ENCODE measurements at regions not wholly inside any gene's neighbourhood (a gene's known extent, or its start where the extent isn't known, plus 50 kb on each side); places are given as distances from the start of the nearest gene placed in this dataset.

DNA sequence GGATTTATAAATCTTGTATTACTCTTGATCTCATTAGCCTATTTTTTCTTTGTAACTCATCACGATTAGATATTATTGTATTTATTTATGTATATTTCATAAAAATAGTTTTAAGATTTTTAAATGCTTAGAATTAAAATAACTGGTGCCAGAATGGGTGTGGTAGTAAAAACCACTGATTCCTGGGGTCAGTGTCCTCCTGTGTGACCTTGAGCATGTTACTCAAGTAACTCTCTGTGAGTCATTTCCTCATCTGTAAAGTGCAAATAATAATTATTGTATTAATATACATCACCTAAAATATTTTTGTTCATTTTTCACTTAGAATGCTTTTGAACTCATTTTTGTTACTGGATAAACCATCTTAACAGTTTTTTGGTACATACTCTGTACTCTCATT lies 91.3 kb upstream of the TMEM229A start:
- Mint-ChIP-seq H3K27ac (ENCODE audit: unreplicated experiment) (no peak overlapping the region), H3K27me3 (ENCODE audit: unreplicated experiment) (no peaks in the 10 kb centered on the region), H3K4me3 (ENCODE audit: unreplicated experiment) (no peak overlapping the region), H3K36me3 (ENCODE audit: unreplicated experiment) (no peaks in the 10 kb centered on the region), H3K9me3 (ENCODE audit: unreplicated experiment) (no peaks in the 10 kb centered on the region), H3K4me1 (ENCODE audit: unreplicated experiment) (peaks cover 6% of the 10 kb centered on the region)
- TF ChIP-seq CTCF (IDR thresholded peaks at IDR 0.05): no peak
- no peak for DNase-seq (ENCODE audit: extremely low spot score, unreplicated experiment)

GRCh38 chr7:124120911-124121310 lies 88.0 kb upstream of the TMEM229A start:
- peaks cover 5% of the 10 kb centered on the region for H3K9me3 Mint-ChIP-seq (ENCODE audit: unreplicated experiment)
- DNase-seq (ENCODE audit: extremely low spot score, unreplicated experiment): no peak
- TF ChIP-seq CTCF (IDR thresholded peaks at IDR 0.05): no peak
- no peaks in the 10 kb centered on the region for H3K36me3 Mint-ChIP-seq (ENCODE audit: unreplicated experiment)
- no peaks in the 10 kb centered on the region for H3K27me3 Mint-ChIP-seq (ENCODE audit: unreplicated experiment)
- H3K4me1 Mint-ChIP-seq (ENCODE audit: unreplicated experiment): peaks cover 5% of the 10 kb centered on the region
- H3K4me3 Mint-ChIP-seq (ENCODE audit: unreplicated experiment): no peak overlapping the region
- no peak overlapping the region for H3K27ac Mint-ChIP-seq (ENCODE audit: unreplicated experiment)

DNA sequence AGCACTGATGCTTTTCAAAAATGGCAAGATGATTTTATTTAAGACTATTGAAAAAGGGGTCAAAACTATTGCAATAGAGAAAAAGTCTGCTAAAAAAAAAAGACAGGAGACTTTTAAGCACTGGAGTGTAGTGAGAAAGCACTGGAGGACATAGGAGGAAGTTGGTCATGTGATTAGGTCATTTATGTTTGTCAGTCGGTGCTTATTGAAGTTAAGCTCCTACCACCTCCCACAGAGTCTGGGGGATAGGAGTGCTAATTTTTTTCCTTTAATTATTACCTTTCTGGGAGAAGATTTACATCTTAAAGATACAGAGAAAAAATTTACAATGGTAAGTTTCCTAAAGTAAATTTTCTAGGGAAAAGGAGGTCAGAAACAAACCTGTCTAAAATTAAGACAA lies 80.2 kb upstream of the TMEM229A start:
- H3K4me1 Mint-ChIP-seq (ENCODE audit: unreplicated experiment): no peaks in the 10 kb centered on the region
- no peak overlapping the region for H3K27ac Mint-ChIP-seq (ENCODE audit: unreplicated experiment)
- peaks cover 21% of the 10 kb centered on the region for H3K27me3 Mint-ChIP-seq (ENCODE audit: unreplicated experiment)
- TF ChIP-seq CTCF (IDR thresholded peaks at IDR 0.05): no peak
- H3K9me3 Mint-ChIP-seq (ENCODE audit: unreplicated experiment): peaks cover 13% of the 10 kb centered on the region
- no peaks in the 10 kb centered on the region for H3K36me3 Mint-ChIP-seq (ENCODE audit: unreplicated experiment)
- no peak for DNase-seq (ENCODE audit: extremely low spot score, unreplicated experiment)
- no peak overlapping the region for H3K4me3 Mint-ChIP-seq (ENCODE audit: unreplicated experiment)

DNA sequence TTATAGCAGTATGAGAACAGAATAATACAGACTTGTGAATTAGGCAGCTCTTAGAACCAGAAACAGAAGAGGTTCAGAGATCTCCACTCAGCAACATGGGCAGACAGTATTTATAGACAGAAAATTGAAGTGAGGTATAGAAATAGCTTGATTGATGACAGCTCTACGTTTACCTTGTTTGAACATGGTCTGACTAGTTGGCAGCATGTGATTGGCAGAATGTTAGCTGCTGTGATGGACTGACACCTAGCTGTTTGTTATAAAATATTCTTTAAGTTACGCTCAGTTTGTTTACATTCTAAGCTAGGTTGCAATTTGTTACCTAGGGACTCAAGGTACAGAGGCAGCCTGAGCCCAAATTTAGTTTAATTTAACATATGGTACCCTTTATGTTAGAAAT lies 73.7 kb upstream of the TMEM229A start:
- Mint-ChIP-seq H3K27me3 (ENCODE audit: unreplicated experiment) (peaks cover 5% of the 10 kb centered on the region), H3K27ac (ENCODE audit: unreplicated experiment) (no peak overlapping the region), H3K9me3 (ENCODE audit: unreplicated experiment) (peaks cover 7% of the 10 kb centered on the region), H3K4me3 (ENCODE audit: unreplicated experiment) (no peak overlapping the region), H3K36me3 (ENCODE audit: unreplicated experiment) (no peaks in the 10 kb centered on the region), H3K4me1 (ENCODE audit: unreplicated experiment) (no peaks in the 10 kb centered on the region)
- TF ChIP-seq CTCF (IDR thresholded peaks at IDR 0.05): no peak
- no peak for DNase-seq (ENCODE audit: extremely low spot score, unreplicated experiment)

- TF ChIP-seq CTCF (IDR thresholded peaks at IDR 0.05): peak; percentile 67
- no peaks in the 10 kb centered on the region for H3K27me3 Mint-ChIP-seq (ENCODE audit: unreplicated experiment)
- peaks cover 2% of the 10 kb centered on the region for H3K4me1 Mint-ChIP-seq (ENCODE audit: unreplicated experiment)
- no peak for DNase-seq (ENCODE audit: extremely low spot score, unreplicated experiment)
- H3K4me3 Mint-ChIP-seq (ENCODE audit: unreplicated experiment): no peak overlapping the region
- H3K27ac Mint-ChIP-seq (ENCODE audit: unreplicated experiment): no peak overlapping the region
- H3K36me3 Mint-ChIP-seq (ENCODE audit: unreplicated experiment): no peaks in the 10 kb centered on the region
- peaks cover 7% of the 10 kb centered on the region for H3K9me3 Mint-ChIP-seq (ENCODE audit: unreplicated experiment)
These were observed 68.4 kb upstream of the TMEM229A start for GRCh38 chr7:124101173-124101768.

Data from osteocyte (in vitro differentiated cells).